Panc1 (cell line): ENCODE measurements at regions not wholly inside any gene's neighbourhood (a gene's known extent, or its start where the extent isn't known, plus 50 kb on each side); places are given as distances from the start of the nearest gene placed in this dataset.

ENCODE experiments used
- ATAC-seq: fragments of 200-7000 bp; cut with Tn5 transposase; 2 replicates; pipeline ENCODE4 v1.9.1; 2020; ENCODE audit warnings: mild to moderate bottlenecking, moderate library complexity
- BruUV-seq: library from RNA; stranded (reverse); fragments of 400-500 nt; replicated peaks from 2 replicates; lab custom pipeline; 2021; lab: Mats Ljungman, UMichigan
- CTCF ChIA-PET: fragments of 300-600 bp; sonication (Branson Sonifier 250); formaldehyde crosslinking; loops from one replicate; lab custom pipeline; 2022; ENCODE audit warnings: antibody characterized with exemption; lab: Charles Lee
- POLR2A ChIA-PET: fragments of 300-600 bp; sonication (Branson Sonifier 250); formaldehyde crosslinking; loops from one replicate; lab custom pipeline; 2022; ENCODE audit warnings: antibody characterized with exemption; lab: Charles Lee
- DNase-seq: peaks from one replicate; pipeline ENCODE4 v3.0.0-alpha.2; 2010; ENCODE audit warnings: low read depth, low spot score
- H3K27ac ChIP-seq: 2 replicates; pipeline ENCODE4 v1.5.1; 2011; ENCODE audit warnings: mild to moderate bottlenecking, low read length, inconsistent platforms
- H3K27me3 ChIP-seq: fragments of 200-500 bp; sonication (Bioruptor generic); 2 replicates; pipeline ENCODE4 v1.6.0; 2014; ENCODE audit warnings: low read length, inconsistent platforms; ENCODE audit not compliant: control insufficient read depth, insufficient read depth
- H3K36me3 ChIP-seq: fragments of 200-500 bp; sonication (Bioruptor generic); 2 replicates; pipeline ENCODE4 v1.5.1; 2014; ENCODE audit warnings: inconsistent platforms, mild to moderate bottlenecking, low read length, moderate library complexity; ENCODE audit not compliant: control insufficient read depth, insufficient read depth
- H3K4me1 ChIP-seq: 2 replicates; pipeline ENCODE4 v1.5.1; 2011; ENCODE audit warnings: inconsistent platforms, mild to moderate bottlenecking, low read length, moderate library complexity; ENCODE audit not compliant: control insufficient read depth, insufficient read depth
- H3K4me3 ChIP-seq, 2 experiments: 2 replicates each; pipeline ENCODE4 v1.5.1; 2011 to 2012; ENCODE audit warnings: low read depth in 2 of 2, low read length in 2 of 2, mild to moderate bottlenecking in 2 of 2, inconsistent platforms in 1 of 2, moderate library complexity in 1 of 2
- H3K9me3 ChIP-seq: fragments of 200-500 bp; sonication (Bioruptor generic); 2 replicates; pipeline ENCODE4 v1.5.1; 2014; ENCODE audit warnings: low read depth, mild to moderate bottlenecking, inconsistent platforms, low read length, moderate library complexity; ENCODE audit not compliant: control insufficient read depth, insufficient read depth
- POLR2AphosphoS5 ChIP-seq: IDR thresholded peaks from 2 replicates; pipeline ENCODE4 v1.6.1; 2012; ENCODE audit warnings: mild to moderate bottlenecking, low read depth, low read length, moderate library complexity
- SIN3A ChIP-seq: IDR thresholded peaks from 2 replicates; pipeline ENCODE4 v1.6.1; 2012; ENCODE audit warnings: low read depth, mild to moderate bottlenecking, low read length, moderate library complexity, borderline replicate concordance; ENCODE audit not compliant: insufficient read depth
- TCF7L2 ChIP-seq: IDR thresholded peaks from 2 replicates; pipeline ENCODE4 v1.6.1; 2011; ENCODE audit warnings: mild to moderate bottlenecking, low read depth, low read length, inconsistent platforms
- in situ Hi-C: cut with HindIII; loops from 2 replicates; pipeline ENCODE4 v1.10.0; 2016; ENCODE audit warnings: low sequenced_read_pairs, low pct_unique_long_range_greater_than_20kb
- intact Hi-C: fragments of 100-400 bp; cut with micrococcal nuclease; formaldehyde crosslinking; loops from one replicate; pipeline ENCODE4 v1.10.0; 2022; ENCODE audit not compliant: unreplicated experiment
- TF ChIP-seq, protein P1 (sequence below), 2 experiments: IDR thresholded peaks; 2 replicates each; pipeline ENCODE4 v1.6.1; 2011 to 2012; ENCODE audit warnings: low read depth in 2 of 2, control low read depth in 1 of 2, low read length in 1 of 2, mild to moderate bottlenecking in 1 of 2, moderate library complexity in 1 of 2; ENCODE audit not compliant: insufficient read depth in 1 of 2
- TF ChIP-seq, protein P2 (sequence below): fragments of 450-650 bp; IDR thresholded peaks from 2 replicates; pipeline ENCODE4 v1.5.1; 2017; ENCODE audit warnings: mild to moderate bottlenecking

DNA sequence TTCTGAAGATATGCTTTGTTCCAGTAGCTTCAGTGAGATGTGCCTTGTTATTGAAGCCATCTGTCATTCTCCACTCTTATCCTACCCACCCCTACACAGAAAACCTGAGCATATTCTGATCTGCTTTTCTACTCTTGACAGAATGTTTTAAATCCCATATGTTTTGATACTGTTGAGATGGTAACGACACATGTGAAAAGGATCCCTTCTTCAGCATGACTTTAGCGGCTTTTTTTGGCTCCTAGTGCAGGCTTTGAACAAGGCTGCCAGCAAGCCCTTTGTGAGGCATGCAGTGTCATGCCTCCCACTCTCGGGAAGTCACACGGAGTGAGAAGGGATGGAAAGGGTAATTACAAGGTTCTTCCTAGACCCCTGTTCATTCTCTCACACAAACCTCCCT is 228.8 kb upstream of the RGS6 start:
- ATAC-seq (no peak), DNase-seq (no peak)
- in situ Hi-C loops (no loop called here), intact Hi-C loops (no loop called here)
- Histone ChIP-seq H3K27ac (no peak overlapping the region), H3K36me3 (no peaks in the 10 kb centered on the region; the same call in 1 of the 2 replicates), H3K4me1 (no peaks in the 10 kb centered on the region), H3K9me3 (no peaks in the 10 kb centered on the region), H3K4me3 (no peak overlapping the region), H3K27me3 (no peaks in the 10 kb centered on the region)
- ChIA-PET POLR2A (no interaction called here), CTCF (no interaction called here)
- TF ChIP-seq SIN3A (no peak), TCF7L2 (no peak), POLR2AphosphoS5 (no peak)
- TF ChIP-seq, protein P1, sequence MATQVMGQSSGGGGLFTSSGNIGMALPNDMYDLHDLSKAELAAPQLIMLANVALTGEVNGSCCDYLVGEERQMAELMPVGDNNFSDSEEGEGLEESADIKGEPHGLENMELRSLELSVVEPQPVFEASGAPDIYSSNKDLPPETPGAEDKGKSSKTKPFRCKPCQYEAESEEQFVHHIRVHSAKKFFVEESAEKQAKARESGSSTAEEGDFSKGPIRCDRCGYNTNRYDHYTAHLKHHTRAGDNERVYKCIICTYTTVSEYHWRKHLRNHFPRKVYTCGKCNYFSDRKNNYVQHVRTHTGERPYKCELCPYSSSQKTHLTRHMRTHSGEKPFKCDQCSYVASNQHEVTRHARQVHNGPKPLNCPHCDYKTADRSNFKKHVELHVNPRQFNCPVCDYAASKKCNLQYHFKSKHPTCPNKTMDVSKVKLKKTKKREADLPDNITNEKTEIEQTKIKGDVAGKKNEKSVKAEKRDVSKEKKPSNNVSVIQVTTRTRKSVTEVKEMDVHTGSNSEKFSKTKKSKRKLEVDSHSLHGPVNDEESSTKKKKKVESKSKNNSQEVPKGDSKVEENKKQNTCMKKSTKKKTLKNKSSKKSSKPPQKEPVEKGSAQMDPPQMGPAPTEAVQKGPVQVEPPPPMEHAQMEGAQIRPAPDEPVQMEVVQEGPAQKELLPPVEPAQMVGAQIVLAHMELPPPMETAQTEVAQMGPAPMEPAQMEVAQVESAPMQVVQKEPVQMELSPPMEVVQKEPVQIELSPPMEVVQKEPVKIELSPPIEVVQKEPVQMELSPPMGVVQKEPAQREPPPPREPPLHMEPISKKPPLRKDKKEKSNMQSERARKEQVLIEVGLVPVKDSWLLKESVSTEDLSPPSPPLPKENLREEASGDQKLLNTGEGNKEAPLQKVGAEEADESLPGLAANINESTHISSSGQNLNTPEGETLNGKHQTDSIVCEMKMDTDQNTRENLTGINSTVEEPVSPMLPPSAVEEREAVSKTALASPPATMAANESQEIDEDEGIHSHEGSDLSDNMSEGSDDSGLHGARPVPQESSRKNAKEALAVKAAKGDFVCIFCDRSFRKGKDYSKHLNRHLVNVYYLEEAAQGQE (IDR thresholded peaks at IDR 0.05; ENCODE audit: insufficient read depth in 1 of 2, low read depth in 2 of 2, low read length in 1 of 2): no peak
- TF ChIP-seq, protein P2, sequence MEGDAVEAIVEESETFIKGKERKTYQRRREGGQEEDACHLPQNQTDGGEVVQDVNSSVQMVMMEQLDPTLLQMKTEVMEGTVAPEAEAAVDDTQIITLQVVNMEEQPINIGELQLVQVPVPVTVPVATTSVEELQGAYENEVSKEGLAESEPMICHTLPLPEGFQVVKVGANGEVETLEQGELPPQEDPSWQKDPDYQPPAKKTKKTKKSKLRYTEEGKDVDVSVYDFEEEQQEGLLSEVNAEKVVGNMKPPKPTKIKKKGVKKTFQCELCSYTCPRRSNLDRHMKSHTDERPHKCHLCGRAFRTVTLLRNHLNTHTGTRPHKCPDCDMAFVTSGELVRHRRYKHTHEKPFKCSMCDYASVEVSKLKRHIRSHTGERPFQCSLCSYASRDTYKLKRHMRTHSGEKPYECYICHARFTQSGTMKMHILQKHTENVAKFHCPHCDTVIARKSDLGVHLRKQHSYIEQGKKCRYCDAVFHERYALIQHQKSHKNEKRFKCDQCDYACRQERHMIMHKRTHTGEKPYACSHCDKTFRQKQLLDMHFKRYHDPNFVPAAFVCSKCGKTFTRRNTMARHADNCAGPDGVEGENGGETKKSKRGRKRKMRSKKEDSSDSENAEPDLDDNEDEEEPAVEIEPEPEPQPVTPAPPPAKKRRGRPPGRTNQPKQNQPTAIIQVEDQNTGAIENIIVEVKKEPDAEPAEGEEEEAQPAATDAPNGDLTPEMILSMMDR: no peak
- no TSS peak for BruUV-seq

DNA sequence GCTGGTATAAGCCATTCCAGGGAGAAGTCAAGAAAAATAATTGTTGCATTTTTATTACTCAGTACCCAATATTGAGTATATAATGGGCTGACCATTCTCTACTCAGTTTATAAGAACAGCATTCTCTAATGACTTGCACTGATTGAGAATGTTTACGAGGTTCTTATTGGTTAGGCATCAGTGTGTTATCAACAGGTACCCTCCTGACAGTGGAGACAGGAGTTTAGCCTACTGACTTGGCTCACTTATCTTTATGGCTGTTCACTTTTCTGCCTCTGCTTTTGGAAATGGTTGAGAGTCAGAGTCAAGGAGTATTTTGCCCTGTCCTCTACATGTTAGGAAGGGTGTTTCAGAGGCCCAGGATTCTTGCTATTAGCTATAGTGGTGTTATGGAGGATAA is 228.0 kb upstream of the RGS6 start:
- TF ChIP-seq, protein P1 (IDR thresholded peaks at IDR 0.05; ENCODE audit: insufficient read depth in 1 of 2, low read depth in 2 of 2, low read length in 1 of 2): no peak
- TF ChIP-seq SIN3A (no peak), TCF7L2 (no peak), POLR2AphosphoS5 (no peak)
- TF ChIP-seq, protein P2: no peak
- ChIA-PET POLR2A (no interaction called here), CTCF (no interaction called here)
- no peaks in the 10 kb centered on the region for H3K9me3 ChIP-seq
- DNase-seq (no peak), ATAC-seq (no peak)
- no TSS peak for BruUV-seq
- H3K27ac ChIP-seq: no peak overlapping the region
- no peaks in the 10 kb centered on the region for H3K4me1 ChIP-seq
- intact Hi-C loops (no loop called here), in situ Hi-C loops (no loop called here)
- no peaks in the 10 kb centered on the region; the same call in 1 of the 2 replicates for H3K36me3 ChIP-seq
- no peaks in the 10 kb centered on the region for H3K27me3 ChIP-seq
- no peak overlapping the region for H3K4me3 ChIP-seq
